ENCODE measurements at regions not wholly inside any gene's neighbourhood (a gene's known extent, or its start where the extent isn't known, plus 50 kb on each side); places are given as distances from the start of the nearest gene placed in this dataset.

DNA sequence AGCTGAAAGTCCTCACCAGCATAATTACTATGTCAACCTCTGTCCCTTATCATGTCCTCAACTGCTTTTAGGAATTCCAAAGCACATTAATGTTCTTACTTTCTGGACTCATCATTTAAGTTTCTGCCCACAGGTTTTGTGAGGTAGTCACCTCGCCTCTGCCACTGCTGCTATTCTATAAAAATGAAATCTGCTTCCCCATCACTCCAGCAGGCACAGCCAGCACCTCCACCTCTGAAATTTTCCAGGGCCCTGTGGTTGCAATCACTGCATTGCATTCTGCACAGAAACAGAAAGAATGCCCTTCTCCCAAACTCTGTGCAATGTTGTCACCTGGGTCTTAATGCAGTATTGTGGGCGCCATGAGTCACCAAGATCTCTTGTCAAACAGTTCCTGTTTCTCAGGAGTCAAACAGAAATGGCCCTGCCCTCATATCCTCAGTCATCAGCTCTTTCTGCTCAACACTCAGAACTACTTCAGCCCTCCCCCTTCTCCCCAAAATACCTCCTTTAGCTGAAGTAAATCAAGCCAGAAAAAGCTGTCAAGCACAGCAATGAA is 529.2 kb upstream of the NBEA start:
- Histone ChIP-seq H3K36me3 (ENCODE audit: control insufficient read depth, insufficient read depth, low read length) (no peaks in the 10 kb centered on the region), H3K27me3 (replicated peaks; ENCODE audit: control insufficient read depth, insufficient read depth, low read length) (no peaks in the 10 kb centered on the region), H3K4me3 (replicated peaks; ENCODE audit: low read depth, low read length) (no peak overlapping the region)
- TF ChIP-seq, protein P1, sequence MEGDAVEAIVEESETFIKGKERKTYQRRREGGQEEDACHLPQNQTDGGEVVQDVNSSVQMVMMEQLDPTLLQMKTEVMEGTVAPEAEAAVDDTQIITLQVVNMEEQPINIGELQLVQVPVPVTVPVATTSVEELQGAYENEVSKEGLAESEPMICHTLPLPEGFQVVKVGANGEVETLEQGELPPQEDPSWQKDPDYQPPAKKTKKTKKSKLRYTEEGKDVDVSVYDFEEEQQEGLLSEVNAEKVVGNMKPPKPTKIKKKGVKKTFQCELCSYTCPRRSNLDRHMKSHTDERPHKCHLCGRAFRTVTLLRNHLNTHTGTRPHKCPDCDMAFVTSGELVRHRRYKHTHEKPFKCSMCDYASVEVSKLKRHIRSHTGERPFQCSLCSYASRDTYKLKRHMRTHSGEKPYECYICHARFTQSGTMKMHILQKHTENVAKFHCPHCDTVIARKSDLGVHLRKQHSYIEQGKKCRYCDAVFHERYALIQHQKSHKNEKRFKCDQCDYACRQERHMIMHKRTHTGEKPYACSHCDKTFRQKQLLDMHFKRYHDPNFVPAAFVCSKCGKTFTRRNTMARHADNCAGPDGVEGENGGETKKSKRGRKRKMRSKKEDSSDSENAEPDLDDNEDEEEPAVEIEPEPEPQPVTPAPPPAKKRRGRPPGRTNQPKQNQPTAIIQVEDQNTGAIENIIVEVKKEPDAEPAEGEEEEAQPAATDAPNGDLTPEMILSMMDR (IDR thresholded peaks at IDR 0.05; ENCODE audit: insufficient read depth, low read length, poor library complexity, severe bottlenecking), result no peak
- DNase-seq (ENCODE audit: extremely low read depth, insufficient read length), result no peak

DNA sequence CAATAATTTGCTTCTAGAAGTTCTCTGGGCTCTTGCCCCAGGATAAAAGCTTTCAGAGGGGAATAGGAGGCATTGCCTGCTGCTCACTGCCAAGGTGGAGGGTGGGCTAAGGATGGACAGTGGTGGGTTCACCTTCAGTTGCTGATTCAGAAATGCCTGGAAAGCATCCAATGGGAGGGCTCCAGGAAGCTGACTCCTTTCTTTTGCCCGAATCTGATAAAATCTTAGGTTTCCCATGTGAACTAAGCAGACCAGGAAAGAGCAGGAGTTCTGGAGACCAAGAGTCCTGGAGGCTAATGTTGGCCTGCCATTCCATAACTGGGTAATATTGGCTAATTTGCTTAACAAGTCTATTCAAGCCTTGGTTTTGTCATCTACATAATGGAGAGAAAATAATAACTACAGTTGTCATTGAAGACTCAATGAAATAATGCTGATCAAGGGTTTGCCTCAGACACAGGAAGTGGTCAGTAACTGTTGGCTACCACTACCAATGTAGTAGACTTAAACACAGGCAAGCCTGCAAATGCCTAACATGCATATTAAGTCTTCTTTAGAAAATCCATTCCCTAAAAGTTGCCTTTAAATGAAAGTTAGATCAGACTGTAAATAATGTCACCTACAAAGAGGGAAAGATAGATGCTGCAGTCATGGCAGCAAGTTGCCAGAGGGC is 528.4 kb upstream of the NBEA start:
- Histone ChIP-seq H3K27me3 (replicated peaks; ENCODE audit: control insufficient read depth, insufficient read depth, low read length) (no peaks in the 10 kb centered on the region), H3K36me3 (ENCODE audit: control insufficient read depth, insufficient read depth, low read length) (no peaks in the 10 kb centered on the region), H3K4me3 (replicated peaks; ENCODE audit: low read depth, low read length) (no peak overlapping the region)
- no peak for DNase-seq (ENCODE audit: extremely low read depth, insufficient read length)
- TF ChIP-seq, protein P1 (IDR thresholded peaks at IDR 0.05; ENCODE audit: insufficient read depth, low read length, poor library complexity, severe bottlenecking), result no peak

DNA sequence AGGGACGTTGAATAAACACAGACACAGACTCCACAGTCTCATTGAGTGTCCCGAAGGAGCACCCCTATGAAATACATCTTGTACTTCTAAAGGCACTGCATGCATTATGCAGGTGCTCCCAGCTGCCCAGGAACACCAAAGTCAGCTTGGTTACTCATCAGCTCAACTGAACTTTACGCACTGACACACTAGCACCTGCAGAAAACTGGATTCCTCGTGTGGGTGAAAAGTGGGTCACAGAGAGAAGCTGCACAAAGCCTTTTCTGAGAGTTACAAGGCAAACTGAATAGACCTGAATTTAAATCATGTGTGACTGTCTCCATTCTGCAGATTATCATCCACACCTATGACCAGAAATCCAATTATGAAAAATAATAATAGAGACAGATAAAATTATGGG is 527.5 kb upstream of the NBEA start:
- no peak for DNase-seq (ENCODE audit: extremely low read depth, insufficient read length)
- Histone ChIP-seq H3K36me3 (ENCODE audit: control insufficient read depth, insufficient read depth, low read length) (no peaks in the 10 kb centered on the region), H3K27me3 (replicated peaks; ENCODE audit: control insufficient read depth, insufficient read depth, low read length) (no peaks in the 10 kb centered on the region), H3K4me3 (replicated peaks; ENCODE audit: low read depth, low read length) (no peak overlapping the region)
- TF ChIP-seq, protein P1 (IDR thresholded peaks at IDR 0.05; ENCODE audit: insufficient read depth, low read length, poor library complexity, severe bottlenecking), result no peak

DNA sequence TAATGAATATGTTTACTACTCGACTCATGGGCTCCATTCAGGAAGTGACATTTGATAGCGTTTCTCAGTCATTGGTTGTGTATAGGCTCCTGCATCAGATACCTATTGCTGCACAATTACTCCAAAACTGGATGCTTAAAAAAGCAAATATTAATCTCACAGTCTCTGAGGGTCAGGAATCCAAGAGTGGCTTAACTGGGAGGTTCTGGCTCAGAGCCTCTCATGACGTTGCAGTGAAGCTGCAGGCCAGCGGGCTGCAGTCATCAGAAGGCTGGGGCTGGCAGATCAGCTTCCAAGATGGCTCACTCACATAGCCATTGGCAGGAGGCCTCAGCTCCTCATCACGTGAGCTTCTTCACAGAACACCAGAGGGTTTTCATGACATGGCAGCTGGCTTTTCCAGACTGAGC is 525.1 kb upstream of the NBEA start:
- no peak overlapping the region for H3K4me3 ChIP-seq (replicated peaks; ENCODE audit: low read depth, low read length)
- H3K36me3 ChIP-seq (ENCODE audit: control insufficient read depth, insufficient read depth, low read length), result no peaks in the 10 kb centered on the region
- TF ChIP-seq, protein P1 (IDR thresholded peaks at IDR 0.05; ENCODE audit: insufficient read depth, low read length, poor library complexity, severe bottlenecking), result no peak
- no peaks in the 10 kb centered on the region for H3K27me3 ChIP-seq (replicated peaks; ENCODE audit: control insufficient read depth, insufficient read depth, low read length)
- DNase-seq (ENCODE audit: extremely low read depth, insufficient read length), result no peak

DNA sequence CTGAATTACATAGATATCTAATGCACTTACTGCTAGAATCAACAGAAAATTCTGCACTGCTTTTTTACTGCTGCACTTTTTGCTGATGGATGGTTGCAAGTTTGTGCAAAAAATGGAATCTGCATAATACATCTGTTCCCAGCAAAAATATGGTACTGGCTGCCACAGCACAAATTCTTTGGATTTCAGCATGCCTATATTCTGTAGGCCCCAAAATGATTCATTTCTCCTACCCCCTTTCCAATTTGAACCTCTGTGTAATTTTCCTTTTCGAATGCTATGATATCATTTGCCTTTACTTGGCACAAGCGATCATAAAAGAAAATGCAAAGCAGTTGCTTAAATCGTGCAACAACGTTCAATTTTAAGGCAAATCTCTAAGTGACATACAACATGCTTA is 524.2 kb upstream of the NBEA start:
- Histone ChIP-seq H3K4me3 (replicated peaks; ENCODE audit: low read depth, low read length) (no peak overlapping the region), H3K36me3 (ENCODE audit: control insufficient read depth, insufficient read depth, low read length) (no peaks in the 10 kb centered on the region), H3K27me3 (replicated peaks; ENCODE audit: control insufficient read depth, insufficient read depth, low read length) (no peaks in the 10 kb centered on the region)
- DNase-seq (ENCODE audit: extremely low read depth, insufficient read length), result no peak
- TF ChIP-seq, protein P1 (IDR thresholded peaks at IDR 0.05; ENCODE audit: insufficient read depth, low read length, poor library complexity, severe bottlenecking), result no peak
